Vagina (tissue), 2 donors: ENCODE measurements at regions not wholly inside any gene's neighbourhood (a gene's known extent, or its start where the extent isn't known, plus 50 kb on each side); places are given as distances from the start of the nearest gene placed in this dataset.

Source experiments
- CTCF ChIP-seq, 3 experiments: fragments of 450-650 bp in 2 of 3; fragments of 200-600 bp in 1 of 3; sonication (generic) in 1 of 3; IDR thresholded peaks; one replicate each; pipeline ENCODE4 v1.5.1; 2017 to 2019; ENCODE audit warnings: antibody characterized with exemption in 3 of 3, mild to moderate bottlenecking in 2 of 3, moderate library complexity in 2 of 3
- POLR2A ChIP-seq, 2 donors: fragments of 450-650 bp; IDR thresholded peaks; one replicate each; pipeline ENCODE4 v1.6.1; 2017; ENCODE audit warnings: antibody characterized with exemption in 2 of 2, mild to moderate bottlenecking in 2 of 2, moderate library complexity in 2 of 2
- POLR2AphosphoS5 ChIP-seq, 2 donors: sonication (generic); formaldehyde crosslinking; IDR thresholded peaks; one replicate each; pipeline ENCODE4 v1.9.0; 2017; ENCODE audit warnings: antibody characterized with exemption in 2 of 2, mild to moderate bottlenecking in 2 of 2, low read depth in 1 of 2; ENCODE audit not compliant: insufficient read depth in 1 of 2

GRCh38 chr4:147076728-147077127 is 131.1 kb upstream of the TTC29 start:
- TF ChIP-seq CTCF (IDR thresholded peaks at IDR 0.05) (no peak), POLR2A (IDR thresholded peaks at IDR 0.05) (no peak), POLR2AphosphoS5 (IDR thresholded peaks at IDR 0.05; ENCODE audit: insufficient read depth in 1 of 2, low read depth in 1 of 2) (no peak)
